ENCODE measurements at regions not wholly inside any gene's neighbourhood (a gene's known extent, or its start where the extent isn't known, plus 50 kb on each side); places are given as distances from the start of the nearest gene placed in this dataset.

- no peaks in the 10 kb centered on the region for H3K27me3 ChIP-seq (ENCODE audit: insufficient read depth, low read length, poor library complexity, severe bottlenecking)
- H4K20me1 ChIP-seq (ENCODE audit: insufficient read depth, low read length, poor library complexity, severe bottlenecking): no peaks in the 10 kb centered on the region
- H3K36me3 ChIP-seq (ENCODE audit: insufficient read depth, low read length): no peaks in the 10 kb centered on the region
- no peaks in the 10 kb centered on the region for H3F3A ChIP-seq (ENCODE audit: low read depth)
- no peaks in the 10 kb centered on the region for H3K79me2 ChIP-seq (ENCODE audit: insufficient read depth, low read length)
- TF ChIP-seq EZH2phosphoT487 (IDR thresholded peaks at IDR 0.05; ENCODE audit: borderline replicate concordance) (no peak), CTCF (conservative IDR thresholded peaks at IDR 0.05; ENCODE audit: low read length) (no peak)
- no peak overlapping the region for H3K4me2 ChIP-seq (ENCODE audit: low read depth, low read length, poor library complexity, severe bottlenecking)
- no peaks in the 10 kb centered on the region for H3K9me2 ChIP-seq (replicated peaks; ENCODE audit: low read depth, low read length)
- no peak overlapping the region for H2AFZ ChIP-seq (ENCODE audit: low read length)
- no peak overlapping the region for H3K4me3 ChIP-seq (ENCODE audit: low read length, poor library complexity, severe bottlenecking)
- H3K4me1 ChIP-seq (ENCODE audit: insufficient read depth, low read length, poor library complexity, severe bottlenecking): no peaks in the 10 kb centered on the region
- no peaks in the 10 kb centered on the region for H3K9me3 ChIP-seq (ENCODE audit: insufficient read depth, low read depth, low read length)
- no peak overlapping the region for H3K9ac ChIP-seq (ENCODE audit: low read depth, low read length, poor library complexity, severe bottlenecking)
Measured at GRCh38 chr5:23579566-23579965, 72.2 kb downstream of the PRDM9 start.

- Histone ChIP-seq H3K36me3 (ENCODE audit: insufficient read depth, low read length) (no peaks in the 10 kb centered on the region), H3K9me3 (ENCODE audit: insufficient read depth, low read depth, low read length) (no peaks in the 10 kb centered on the region), H3K4me3 (ENCODE audit: low read length, poor library complexity, severe bottlenecking) (no peak overlapping the region), H3F3A (ENCODE audit: low read depth) (no peaks in the 10 kb centered on the region), H4K20me1 (ENCODE audit: insufficient read depth, low read length, poor library complexity, severe bottlenecking) (no peaks in the 10 kb centered on the region), H3K9ac (ENCODE audit: low read depth, low read length, poor library complexity, severe bottlenecking) (no peak overlapping the region), H3K79me2 (ENCODE audit: insufficient read depth, low read length) (no peaks in the 10 kb centered on the region), H3K9me2 (replicated peaks; ENCODE audit: low read depth, low read length) (no peaks in the 10 kb centered on the region), H2AFZ (ENCODE audit: low read length) (no peak overlapping the region), H3K4me2 (ENCODE audit: low read depth, low read length, poor library complexity, severe bottlenecking) (no peak overlapping the region), H3K27me3 (ENCODE audit: insufficient read depth, low read length, poor library complexity, severe bottlenecking) (no peaks in the 10 kb centered on the region), H3K4me1 (ENCODE audit: insufficient read depth, low read length, poor library complexity, severe bottlenecking) (no peaks in the 10 kb centered on the region)
- TF ChIP-seq CTCF (conservative IDR thresholded peaks at IDR 0.05; ENCODE audit: low read length) (no peak), EZH2phosphoT487 (IDR thresholded peaks at IDR 0.05; ENCODE audit: borderline replicate concordance) (no peak)
Measured at GRCh38 chr5:23583081-23583480, 75.7 kb downstream of the PRDM9 start.

GRCh38 chr5:23588841-23589326 is 81.5 kb downstream of the PRDM9 start:
- TF ChIP-seq EZH2phosphoT487 (IDR thresholded peaks at IDR 0.05; ENCODE audit: borderline replicate concordance) (no peak), CTCF (conservative IDR thresholded peaks at IDR 0.05; ENCODE audit: low read length) (no peak)
- H3K4me1 ChIP-seq (ENCODE audit: insufficient read depth, low read length, poor library complexity, severe bottlenecking): no peaks in the 10 kb centered on the region
- no peak overlapping the region for H3K9ac ChIP-seq (ENCODE audit: low read depth, low read length, poor library complexity, severe bottlenecking)

More at GRCh38 chr5:23588841-23589326, 81.5 kb downstream of the PRDM9 start:
- no peaks in the 10 kb centered on the region for H3K9me3 ChIP-seq (ENCODE audit: insufficient read depth, low read depth, low read length)
- H3K27me3 ChIP-seq (ENCODE audit: insufficient read depth, low read length, poor library complexity, severe bottlenecking): no peaks in the 10 kb centered on the region
- no peak overlapping the region for H3K4me2 ChIP-seq (ENCODE audit: low read depth, low read length, poor library complexity, severe bottlenecking)
- no peaks in the 10 kb centered on the region for H3K79me2 ChIP-seq (ENCODE audit: insufficient read depth, low read length)
- no peaks in the 10 kb centered on the region for H4K20me1 ChIP-seq (ENCODE audit: insufficient read depth, low read length, poor library complexity, severe bottlenecking)
- no peaks in the 10 kb centered on the region for H3K9me2 ChIP-seq (replicated peaks; ENCODE audit: low read depth, low read length)
- no peaks in the 10 kb centered on the region for H3F3A ChIP-seq (ENCODE audit: low read depth)
- no peak overlapping the region for H2AFZ ChIP-seq (ENCODE audit: low read length)
- no peak overlapping the region for H3K4me3 ChIP-seq (ENCODE audit: low read length, poor library complexity, severe bottlenecking)
- no peaks in the 10 kb centered on the region for H3K36me3 ChIP-seq (ENCODE audit: insufficient read depth, low read length)

Measured in Loucy (cell line).